H9 (cell line): ENCODE measurements at regions not wholly inside any gene's neighbourhood (a gene's known extent, or its start where the extent isn't known, plus 50 kb on each side); places are given as distances from the start of the nearest gene placed in this dataset.

ENCODE experiments used
- DNase-seq: peaks from one replicate; pipeline ENCODE4 v3.0.0-alpha.2; 2017
- H2AFZ ChIP-seq: one replicate; pipeline ENCODE4 v1.6.1; 2013; ENCODE audit warnings: mild to moderate bottlenecking, low read length, control low read depth, moderate library complexity
- H2AK5ac ChIP-seq: 2 replicates; pipeline ENCODE4 v1.6.1; 2013; ENCODE audit warnings: low read length, control low read depth, mixed read lengths; ENCODE audit not compliant: insufficient read length
- H2BK120ac ChIP-seq: one replicate; pipeline ENCODE4 v1.6.1; 2013; ENCODE audit warnings: low read depth, mild to moderate bottlenecking, low read length, control low read depth, inconsistent platforms; ENCODE audit not compliant: poor library complexity, severe bottlenecking
- H2BK12ac ChIP-seq: 2 replicates; pipeline ENCODE4 v1.6.1; 2013; ENCODE audit warnings: low read length, control low read depth, mixed read lengths, low read depth; ENCODE audit not compliant: insufficient read length
- H2BK15ac ChIP-seq: 2 replicates; pipeline ENCODE4 v1.6.1; 2013; ENCODE audit warnings: low read depth, low read length, control low read depth
- H2BK20ac ChIP-seq: one replicate; pipeline ENCODE4 v1.6.1; 2013; ENCODE audit warnings: low read depth, mild to moderate bottlenecking, low read length, control low read depth, inconsistent platforms; ENCODE audit not compliant: poor library complexity, severe bottlenecking
- H2BK5ac ChIP-seq: 2 replicates; pipeline ENCODE4 v1.6.1; 2013; ENCODE audit warnings: low read length, control low read depth, mixed read lengths; ENCODE audit not compliant: insufficient read length
- H3K14ac ChIP-seq: 2 replicates; pipeline ENCODE4 v1.6.1; 2013; ENCODE audit warnings: low read length, control low read depth; ENCODE audit not compliant: insufficient read depth
- H3K18ac ChIP-seq: 2 replicates; pipeline ENCODE4 v1.6.1; 2013; ENCODE audit warnings: low read depth, mild to moderate bottlenecking, mixed read lengths, low read length, control low read depth; ENCODE audit not compliant: insufficient read length
- H3K23ac ChIP-seq: 2 replicates; pipeline ENCODE4 v1.6.1; 2013; ENCODE audit warnings: low read length, control low read depth, mixed read lengths, low read depth; ENCODE audit not compliant: insufficient read length
- H3K23me2 ChIP-seq: 2 replicates; pipeline ENCODE4 v1.6.1; 2013; ENCODE audit warnings: low read depth, mild to moderate bottlenecking, mixed read lengths, low read length, control low read depth; ENCODE audit not compliant: insufficient read length, poor library complexity, severe bottlenecking
- H3K27ac ChIP-seq: 2 replicates; pipeline ENCODE4 v1.5.1; 2013; ENCODE audit warnings: low read length, control low read depth, mixed read lengths, low read depth; ENCODE audit not compliant: insufficient read length
- H3K27me3 ChIP-seq: 2 replicates; pipeline ENCODE4 v1.6.1; 2013; ENCODE audit warnings: low read length, control low read depth, inconsistent platforms; ENCODE audit not compliant: insufficient read depth
- H3K4ac ChIP-seq: 2 replicates; pipeline ENCODE4 v1.6.1; 2013; ENCODE audit warnings: low read depth, mild to moderate bottlenecking, control low read depth, inconsistent platforms, low read length, moderate library complexity
- H3K4me1 ChIP-seq: 2 replicates; pipeline ENCODE4 v1.6.1; 2013; ENCODE audit warnings: low read length, control low read depth, inconsistent platforms; ENCODE audit not compliant: insufficient read depth
- H3K4me2 ChIP-seq: 2 replicates; pipeline ENCODE4 v1.6.1; 2013; ENCODE audit warnings: low read length, control low read depth, mixed read lengths; ENCODE audit not compliant: insufficient read length, insufficient read depth
- H3K56ac ChIP-seq: 2 replicates; pipeline ENCODE4 v1.6.1; 2013; ENCODE audit warnings: low read depth, mild to moderate bottlenecking, mixed read lengths, low read length, control low read depth; ENCODE audit not compliant: insufficient read length
- H3K79me1 ChIP-seq: 2 replicates; pipeline ENCODE4 v1.6.1; 2013; ENCODE audit warnings: low read depth, mild to moderate bottlenecking, moderate library complexity, low read length, control low read depth, inconsistent platforms; ENCODE audit not compliant: insufficient read depth, poor library complexity, severe bottlenecking
- H3K79me2 ChIP-seq: 2 replicates; pipeline ENCODE4 v1.6.1; 2013; ENCODE audit warnings: low read length, control low read depth, inconsistent platforms; ENCODE audit not compliant: insufficient read depth
- H3K9ac ChIP-seq: 2 replicates; pipeline ENCODE4 v1.6.1; 2013; ENCODE audit warnings: low read length, control low read depth, mixed read lengths; ENCODE audit not compliant: insufficient read length; ENCODE audit errors: extremely low read depth
- H3K9me3 ChIP-seq: one replicate; pipeline ENCODE4 v1.6.1; 2013; ENCODE audit warnings: low read depth, low read length, inconsistent platforms; ENCODE audit not compliant: control insufficient read depth
- H3T11ph ChIP-seq: one replicate; pipeline ENCODE4 v1.6.1; 2013; ENCODE audit warnings: mild to moderate bottlenecking, low read length, control low read depth, inconsistent platforms
- H4K20me1 ChIP-seq: one replicate; pipeline ENCODE4 v1.6.1; 2013; ENCODE audit not compliant: control insufficient read depth, insufficient read length, insufficient read depth
- H4K5ac ChIP-seq: 2 replicates; pipeline ENCODE4 v1.6.1; 2013; ENCODE audit warnings: low read depth, mild to moderate bottlenecking, mixed read lengths, low read length, control low read depth; ENCODE audit not compliant: insufficient read length
- H4K8ac ChIP-seq: replicated peaks from 2 replicates; pipeline ENCODE4 v1.6.1; 2013; ENCODE audit warnings: low read length, control low read depth, mixed read lengths, low read depth; ENCODE audit not compliant: insufficient read length
- H4K91ac ChIP-seq: 2 replicates; pipeline ENCODE4 v1.6.1; 2013; ENCODE audit warnings: low read depth, mild to moderate bottlenecking, moderate library complexity, mixed read lengths, low read length, control low read depth; ENCODE audit not compliant: insufficient read length
- H3K27ac Mint-ChIP-seq, 3 experiments: 2 replicates in 2 of 3; 3 replicates in 1 of 3; pipeline ENCODE4 v1.8.0; 2020 to 2021; ENCODE audit warnings: mixed read lengths in 3 of 3, mild to moderate bottlenecking in 1 of 3, moderate library complexity in 1 of 3
- H3K27me3 Mint-ChIP-seq: 2 replicates; pipeline ENCODE4 v1.8.0; 2021; ENCODE audit warnings: low read depth, mild to moderate bottlenecking, moderate library complexity, mixed read lengths
- H3K36me3 Mint-ChIP-seq, 3 experiments: 2 replicates in 2 of 3; 3 replicates in 1 of 3; pipeline ENCODE4 v1.8.0; 2020 to 2021; ENCODE audit warnings: low read depth in 3 of 3, mixed read lengths in 3 of 3; ENCODE audit not compliant: insufficient read depth in 1 of 3
- H3K4me1 Mint-ChIP-seq, 2 experiments: 2 replicates each; pipeline ENCODE4 v1.8.0; 2020; ENCODE audit warnings: mixed read lengths in 2 of 2
- H3K4me3 Mint-ChIP-seq, 2 experiments: 2 replicates in 1 of 2; 3 replicates in 1 of 2; pipeline ENCODE4 v1.8.0; 2020 to 2021; ENCODE audit warnings: mild to moderate bottlenecking in 2 of 2, mixed read lengths in 2 of 2, moderate library complexity in 1 of 2
- H3K9me3 Mint-ChIP-seq, 2 experiments: 2 replicates in 1 of 2; 3 replicates in 1 of 2; pipeline ENCODE4 v1.8.0; 2020; ENCODE audit warnings: mild to moderate bottlenecking in 2 of 2, mixed read lengths in 2 of 2, moderate library complexity in 1 of 2
- CTCF ChIP-seq: fragments of 200-600 bp; sonication (generic); conservative IDR thresholded peaks from 3 replicates; pipeline ENCODE4 v1.8.0; 2021; ENCODE audit warnings: antibody characterized with exemption, mild to moderate bottlenecking
- WGBS: extraction: QIAGEN DNeasy Blood & Tissue Kit; methylation state at CpG from one replicate; pipeline ENCODE4 v1.1.7; 2013; ENCODE audit warnings: missing lambda C conversion rate, low lambda C conversion rate, mixed read lengths; ENCODE audit not compliant: insufficient read length; ENCODE audit errors: extremely low coverage; 5-methylcytosine and 5-hydroxymethylcytosine counted together

GRCh38 chr7:26533217-26533616, 241.6 kb downstream of the SNX10 start:
- no peaks in the 10 kb centered on the region for H3K4me1 ChIP-seq
- WGBS = no CpG with 5 or more reads among the region's 4 CpGs
- H3K27me3 ChIP-seq = no peaks in the 10 kb centered on the region

More at GRCh38 chr7:26533217-26533616, 241.6 kb downstream of the SNX10 start:
- no peak overlapping the region for H3K14ac ChIP-seq
- Mint-ChIP-seq H3K27ac (no peak overlapping the region), H3K4me1 (peaks cover 0 to 10% of the 10 kb centered on the region in 2 experiments; a peak in 2 of 4 replicates), H3K9me3 (no peaks in the 10 kb centered on the region), H3K4me3 (no peak overlapping the region), H3K27me3 (peaks cover 9% of the 10 kb centered on the region), H3K36me3 (no peaks in the 10 kb centered on the region)
- no peak overlapping the region for H4K8ac ChIP-seq
- no peak overlapping the region for H3K4ac ChIP-seq
- H3T11ph ChIP-seq = no peak overlapping the region
- no peaks in the 10 kb centered on the region for H3K79me2 ChIP-seq
- no peak overlapping the region for H3K4me2 ChIP-seq
- no peak overlapping the region for H3K18ac ChIP-seq
- H3K56ac ChIP-seq = no peak overlapping the region
- no peaks in the 10 kb centered on the region for H3K79me1 ChIP-seq
- H3K23me2 ChIP-seq = no peaks in the 10 kb centered on the region
- H2BK120ac ChIP-seq = no peak overlapping the region
- no peaks in the 10 kb centered on the region for H3K9me3 ChIP-seq
- H4K5ac ChIP-seq = no peak overlapping the region
- H3K9ac ChIP-seq = no peak overlapping the region
- no peaks in the 10 kb centered on the region for H4K20me1 ChIP-seq
- no peak overlapping the region for H2AFZ ChIP-seq
- no peak overlapping the region for H4K91ac ChIP-seq
- no peak overlapping the region for H2BK15ac ChIP-seq
- no peak overlapping the region for H2BK5ac ChIP-seq
- H2BK12ac ChIP-seq = no peak overlapping the region
- no peak for DNase-seq
- no peak overlapping the region for H2AK5ac ChIP-seq
- H2BK20ac ChIP-seq = no peak overlapping the region
- no peak overlapping the region for H3K27ac ChIP-seq
- H3K23ac ChIP-seq = no peak overlapping the region
- TF ChIP-seq CTCF = no peak
